HEK293 (cell line): ENCODE measurements at regions not wholly inside any gene's neighbourhood (a gene's known extent, or its start where the extent isn't known, plus 50 kb on each side); places are given as distances from the start of the nearest gene placed in this dataset.

Source experiments
- CTCF ChIA-PET: fragments of 350-600 bp; formaldehyde crosslinking; extraction: SDS; loops from one replicate; lab custom pipeline; 2021; ENCODE audit warnings: antibody characterized with exemption; lab: Yijun Ruan, JAX
- POLR2A ChIA-PET: fragments of 300-600 bp; formaldehyde crosslinking; extraction: SDS; loops from one replicate; lab custom pipeline; 2020; ENCODE audit warnings: antibody characterized with exemption, inconsistent platforms; lab: Yijun Ruan, JAX
- H3K27ac ChIP-seq: fragments of 200-500 bp; sonication (Bioruptor generic); 2 replicates; pipeline ENCODE4 v1.5.1; 2014; ENCODE audit warnings: low read depth, low read length, control low read depth, inconsistent platforms; ENCODE audit errors: extremely low read depth
- H3K36me3 ChIP-seq, 2 experiments: fragments of 200-500 bp in 1 of 2; sonication (Bioruptor generic) in 1 of 2; 1 replicate in 1 of 2; 2 replicates in 1 of 2; pipeline ENCODE4 v1.5.1; 2014 to 2017; ENCODE audit warnings: inconsistent platforms in 2 of 2, low read length in 2 of 2; ENCODE audit not compliant: control insufficient read depth in 2 of 2, insufficient read depth in 1 of 2
- H3K4me1 ChIP-seq: fragments of 200-500 bp; sonication (Bioruptor generic); 2 replicates; pipeline ENCODE4 v1.5.1; 2014; ENCODE audit warnings: mild to moderate bottlenecking, low read length, inconsistent platforms; ENCODE audit not compliant: control insufficient read depth, insufficient read depth
- H3K4me3 ChIP-seq: 2 replicates; pipeline ENCODE4 v1.5.1; 2011; ENCODE audit warnings: low read depth, mild to moderate bottlenecking, control low read depth, low read length, moderate library complexity
- H3K9me3 ChIP-seq: fragments of 200-500 bp; sonication (Bioruptor generic); 2 replicates; pipeline ENCODE4 v1.5.1; 2014; ENCODE audit warnings: low read depth, low read length, inconsistent platforms; ENCODE audit not compliant: control insufficient read depth, insufficient read depth
- GLI2 ChIP-seq: fragments of 450-650 bp; formaldehyde crosslinking; IDR thresholded peaks from 2 replicates; pipeline ENCODE4; 2017; ENCODE audit warnings: missing biosample characterization, missing genetic modification characterization, low read depth, borderline replicate concordance
- GLI4 ChIP-seq: fragments of 450-650 bp; formaldehyde crosslinking; IDR thresholded peaks from 2 replicates; pipeline ENCODE4 v1.5.1; 2016; ENCODE audit warnings: missing biosample characterization, missing genetic modification characterization
- PRDM2 ChIP-seq: fragments of 450-650 bp; formaldehyde crosslinking; IDR thresholded peaks from 2 replicates; pipeline ENCODE4 v1.5.1; 2016; ENCODE audit warnings: missing biosample characterization, missing genetic modification characterization, borderline replicate concordance
- PRDM6 ChIP-seq: fragments of 450-650 bp; formaldehyde crosslinking; IDR thresholded peaks from 2 replicates; pipeline ENCODE4 v1.5.1; 2017; ENCODE audit warnings: missing biosample characterization, missing genetic modification characterization
- ZFP37 ChIP-seq: fragments of 450-650 bp; formaldehyde crosslinking; IDR thresholded peaks from 2 replicates; pipeline ENCODE4 v1.5.1; 2016; ENCODE audit warnings: missing biosample characterization, missing genetic modification characterization
- ZNF133 ChIP-seq: fragments of 450-650 bp; formaldehyde crosslinking; IDR thresholded peaks from 2 replicates; pipeline ENCODE4 v1.5.1; 2016; ENCODE audit warnings: missing biosample characterization, missing genetic modification characterization
- ZNF138 ChIP-seq: fragments of 450-650 bp; formaldehyde crosslinking; IDR thresholded peaks from 2 replicates; pipeline ENCODE4 v1.5.1; 2016; ENCODE audit warnings: missing biosample characterization, missing genetic modification characterization, borderline replicate concordance
- ZNF214 ChIP-seq: fragments of 450-650 bp; formaldehyde crosslinking; IDR thresholded peaks from 2 replicates; pipeline ENCODE4 v1.5.1; 2017; ENCODE audit warnings: missing biosample characterization, mild to moderate bottlenecking, missing genetic modification characterization, borderline replicate concordance
- ZNF221 ChIP-seq: fragments of 450-650 bp; formaldehyde crosslinking; IDR thresholded peaks from 2 replicates; pipeline ENCODE4 v1.5.1; 2017; ENCODE audit warnings: missing biosample characterization, missing genetic modification characterization, borderline replicate concordance
- ZNF24 ChIP-seq: fragments of 450-650 bp; formaldehyde crosslinking; IDR thresholded peaks from 2 replicates; pipeline ENCODE4 v1.5.1; 2016; ENCODE audit warnings: missing biosample characterization, missing genetic modification characterization
- ZNF292 ChIP-seq: fragments of 450-650 bp; formaldehyde crosslinking; IDR thresholded peaks from 2 replicates; pipeline ENCODE4 v1.5.1; 2016; ENCODE audit warnings: low read depth, missing biosample characterization, missing genetic modification characterization, borderline replicate concordance
- ZNF302 ChIP-seq: fragments of 450-650 bp; formaldehyde crosslinking; IDR thresholded peaks from 2 replicates; pipeline ENCODE4 v1.5.1; 2016; ENCODE audit warnings: missing biosample characterization, missing genetic modification characterization, low read depth
- ZNF366 ChIP-seq: fragments of 450-650 bp; formaldehyde crosslinking; conservative IDR thresholded peaks from 2 replicates; pipeline ENCODE4 v1.5.1; 2016; ENCODE audit warnings: missing biosample characterization, missing genetic modification characterization
- ZNF549 ChIP-seq: fragments of 450-650 bp; IDR thresholded peaks from 2 replicates; pipeline ENCODE4 v1.5.1; 2018; ENCODE audit warnings: missing biosample characterization, missing genetic modification characterization, mild to moderate bottlenecking, inconsistent platforms, moderate library complexity
- ZNF555 ChIP-seq: fragments of 450-650 bp; formaldehyde crosslinking; conservative IDR thresholded peaks from 2 replicates; pipeline ENCODE4 v1.5.1; 2017; ENCODE audit warnings: missing biosample characterization, mild to moderate bottlenecking, missing genetic modification characterization, inconsistent platforms
- ZNF561 ChIP-seq: fragments of 450-650 bp; IDR thresholded peaks from 2 replicates; pipeline ENCODE4 v1.5.1; 2018; ENCODE audit warnings: missing biosample characterization, missing genetic modification characterization, borderline replicate concordance
- TF ChIP-seq, protein P1 (sequence below): fragments of 450-650 bp; formaldehyde crosslinking; IDR thresholded peaks from 2 replicates; pipeline ENCODE4 v1.5.1; 2016; ENCODE audit warnings: missing biosample characterization, missing genetic modification characterization, low read depth

GRCh38 chr10:15990535-15991129, 130.3 kb upstream of the MINDY3 start:
- no peaks in the 10 kb centered on the region for H3K36me3 ChIP-seq
- CTCF ChIA-PET = interaction anchor here (0.6 to 0.8 kb wide), 2 partner anchors 10 to 554 kb away, joined by 3 read pairs; no protein-coding TSS in a partner anchor
- no peak overlapping the region for H3K4me3 ChIP-seq
- POLR2A ChIA-PET = no interaction called here
- TF ChIP-seq ZNF302 (tag by site-specific recombination) = no peak
- H3K27ac ChIP-seq = no peak overlapping the region
- H3K9me3 ChIP-seq = no peaks in the 10 kb centered on the region
- no peaks in the 10 kb centered on the region for H3K4me1 ChIP-seq

DNA sequence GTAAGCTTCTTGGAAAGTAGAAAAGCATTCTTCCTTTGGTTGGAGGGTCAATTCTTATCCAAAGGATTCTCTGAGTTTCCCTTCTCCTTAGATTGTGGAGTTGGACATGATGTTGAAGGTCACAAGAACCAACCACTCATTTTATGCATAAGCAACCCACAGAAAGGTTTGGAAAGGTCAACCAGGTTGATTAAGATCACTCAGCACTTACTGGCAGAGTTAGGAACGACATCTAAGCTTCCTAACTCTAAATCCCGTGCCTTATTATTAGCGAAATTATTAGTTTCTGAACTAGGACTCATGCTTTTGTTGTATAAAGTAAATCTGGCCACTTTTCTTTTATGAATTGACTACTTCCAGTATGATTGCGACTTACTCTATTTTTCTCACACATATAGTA, 137.0 kb upstream of the MINDY3 start:
- H3K27ac ChIP-seq = no peak overlapping the region
- H3K36me3 ChIP-seq = no peaks in the 10 kb centered on the region
- no peaks in the 10 kb centered on the region for H3K9me3 ChIP-seq
- no peak overlapping the region for H3K4me3 ChIP-seq
- no peaks in the 10 kb centered on the region for H3K4me1 ChIP-seq
- CTCF ChIA-PET = no interaction called here
- POLR2A ChIA-PET = no interaction called here
- no peak for TF ChIP-seq ZNF221 (tag by site-specific recombination)
- TF ChIP-seq PRDM6 (tag by site-specific recombination) = no peak
- TF ChIP-seq, protein P1, sequence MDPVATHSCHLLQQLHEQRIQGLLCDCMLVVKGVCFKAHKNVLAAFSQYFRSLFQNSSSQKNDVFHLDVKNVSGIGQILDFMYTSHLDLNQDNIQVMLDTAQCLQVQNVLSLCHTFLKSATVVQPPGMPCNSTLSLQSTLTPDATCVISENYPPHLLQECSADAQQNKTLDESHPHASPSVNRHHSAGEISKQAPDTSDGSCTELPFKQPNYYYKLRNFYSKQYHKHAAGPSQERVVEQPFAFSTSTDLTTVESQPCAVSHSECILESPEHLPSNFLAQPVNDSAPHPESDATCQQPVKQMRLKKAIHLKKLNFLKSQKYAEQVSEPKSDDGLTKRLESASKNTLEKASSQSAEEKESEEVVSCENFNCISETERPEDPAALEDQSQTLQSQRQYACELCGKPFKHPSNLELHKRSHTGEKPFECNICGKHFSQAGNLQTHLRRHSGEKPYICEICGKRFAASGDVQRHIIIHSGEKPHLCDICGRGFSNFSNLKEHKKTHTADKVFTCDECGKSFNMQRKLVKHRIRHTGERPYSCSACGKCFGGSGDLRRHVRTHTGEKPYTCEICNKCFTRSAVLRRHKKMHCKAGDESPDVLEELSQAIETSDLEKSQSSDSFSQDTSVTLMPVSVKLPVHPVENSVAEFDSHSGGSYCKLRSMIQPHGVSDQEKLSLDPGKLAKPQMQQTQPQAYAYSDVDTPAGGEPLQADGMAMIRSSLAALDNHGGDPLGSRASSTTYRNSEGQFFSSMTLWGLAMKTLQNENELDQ (tag by site-specific recombination) = no peak
- no peak for TF ChIP-seq ZNF561 (tag by site-specific recombination)
- no peak for TF ChIP-seq ZNF555 (tag by site-specific recombination)
- no peak for TF ChIP-seq ZNF549 (tag by site-specific recombination)
- TF ChIP-seq ZNF292 (tag by site-specific recombination) = no peak
- no peak for TF ChIP-seq GLI4 (tag by site-specific recombination)
- TF ChIP-seq ZNF214 (tag by site-specific recombination) = no peak
- no peak for TF ChIP-seq ZNF366 (tag by site-specific recombination)
- no peak for TF ChIP-seq ZFP37 (tag by site-specific recombination)
- TF ChIP-seq ZNF138 = no peak
- no peak for TF ChIP-seq ZNF133
- no peak for TF ChIP-seq ZNF24 (tag by site-specific recombination)

GRCh38 chr10:16001581-16001980, 141.3 kb upstream of the MINDY3 start:
- H3K4me3 ChIP-seq = no peak overlapping the region
- H3K27ac ChIP-seq = no peak overlapping the region
- POLR2A ChIA-PET = no interaction called here
- H3K36me3 ChIP-seq = no peaks in the 10 kb centered on the region
- H3K4me1 ChIP-seq = no peaks in the 10 kb centered on the region
- CTCF ChIA-PET = interaction anchor here (0.6 kb wide), 1 partner anchor 661 kb away, joined by 5 read pairs; no protein-coding TSS in a partner anchor
- H3K9me3 ChIP-seq = no peaks in the 10 kb centered on the region
- TF ChIP-seq GLI2 (tag by site-specific recombination) (no peak), PRDM2 (tag by site-specific recombination) (no peak)
